ENCODE measurements at regions not wholly inside any gene's neighbourhood (a gene's known extent, or its start where the extent isn't known, plus 50 kb on each side); places are given as distances from the start of the nearest gene placed in this dataset.

- no peak for DNase-seq (ENCODE audit: low read depth, low spot score)
- TF ChIP-seq, protein P1, sequence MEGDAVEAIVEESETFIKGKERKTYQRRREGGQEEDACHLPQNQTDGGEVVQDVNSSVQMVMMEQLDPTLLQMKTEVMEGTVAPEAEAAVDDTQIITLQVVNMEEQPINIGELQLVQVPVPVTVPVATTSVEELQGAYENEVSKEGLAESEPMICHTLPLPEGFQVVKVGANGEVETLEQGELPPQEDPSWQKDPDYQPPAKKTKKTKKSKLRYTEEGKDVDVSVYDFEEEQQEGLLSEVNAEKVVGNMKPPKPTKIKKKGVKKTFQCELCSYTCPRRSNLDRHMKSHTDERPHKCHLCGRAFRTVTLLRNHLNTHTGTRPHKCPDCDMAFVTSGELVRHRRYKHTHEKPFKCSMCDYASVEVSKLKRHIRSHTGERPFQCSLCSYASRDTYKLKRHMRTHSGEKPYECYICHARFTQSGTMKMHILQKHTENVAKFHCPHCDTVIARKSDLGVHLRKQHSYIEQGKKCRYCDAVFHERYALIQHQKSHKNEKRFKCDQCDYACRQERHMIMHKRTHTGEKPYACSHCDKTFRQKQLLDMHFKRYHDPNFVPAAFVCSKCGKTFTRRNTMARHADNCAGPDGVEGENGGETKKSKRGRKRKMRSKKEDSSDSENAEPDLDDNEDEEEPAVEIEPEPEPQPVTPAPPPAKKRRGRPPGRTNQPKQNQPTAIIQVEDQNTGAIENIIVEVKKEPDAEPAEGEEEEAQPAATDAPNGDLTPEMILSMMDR (conservative IDR thresholded peaks at IDR 0.05) = no peak
- Mint-ChIP-seq H3K27me3 (ENCODE audit: low read depth) (no peaks in the 10 kb centered on the region), H3K27ac (ENCODE audit: unreplicated experiment) (no peak overlapping the region), H3K4me1 (no peaks in the 10 kb centered on the region), H3K4me3 (no peak overlapping the region), H3K36me3 (ENCODE audit: low read depth) (no peaks in the 10 kb centered on the region), H3K9me3 (no peaks in the 10 kb centered on the region)
Observed at GRCh38 chr6:115287467-115287866, 773.2 kb downstream of the FRK start.

DNA sequence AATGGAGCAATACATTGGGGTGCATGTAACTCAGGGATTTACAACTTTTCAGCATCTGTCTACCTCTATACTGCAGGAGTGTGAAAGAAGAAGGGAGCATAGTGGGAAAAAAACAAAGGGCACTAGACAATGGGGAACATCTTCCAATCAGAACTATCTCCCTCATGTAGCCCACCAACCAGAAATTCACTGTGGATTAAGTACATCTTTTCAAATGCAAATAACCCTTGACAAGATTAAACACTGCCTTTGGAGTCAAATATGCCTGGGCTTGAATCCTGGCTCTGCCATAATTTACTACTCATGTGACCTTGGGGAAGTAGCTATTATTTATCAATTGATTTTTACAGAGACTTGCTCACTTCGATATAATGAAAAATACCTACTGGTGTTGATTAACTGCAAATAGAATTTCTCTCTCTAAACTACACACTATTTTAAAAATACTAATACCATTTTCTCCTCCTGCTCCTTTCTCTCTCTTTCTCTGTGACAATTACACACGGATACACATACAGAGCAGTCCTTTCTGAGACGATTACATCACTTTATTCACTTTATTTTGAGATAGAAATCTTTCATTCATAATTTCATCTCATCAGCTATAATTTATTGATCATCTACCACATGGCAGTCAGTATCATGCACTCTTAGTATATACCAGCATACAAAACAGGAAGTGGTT is 783.7 kb downstream of the FRK start:
- DNase-seq (ENCODE audit: low read depth, low spot score) = no peak
- Mint-ChIP-seq H3K4me1 (no peaks in the 10 kb centered on the region), H3K9me3 (peaks cover 3% of the 10 kb centered on the region), H3K36me3 (ENCODE audit: low read depth) (no peaks in the 10 kb centered on the region), H3K27ac (ENCODE audit: unreplicated experiment) (no peak overlapping the region), H3K4me3 (no peak overlapping the region), H3K27me3 (ENCODE audit: low read depth) (no peaks in the 10 kb centered on the region)
- TF ChIP-seq, protein P1 (conservative IDR thresholded peaks at IDR 0.05) = no peak

GRCh38 chr6:115272311-115272710 is 788.4 kb downstream of the FRK start:
- H3K27me3 Mint-ChIP-seq (ENCODE audit: low read depth) = no peaks in the 10 kb centered on the region
- peaks cover 2% of the 10 kb centered on the region for H3K9me3 Mint-ChIP-seq
- DNase-seq (ENCODE audit: low read depth, low spot score) = no peak
- H3K27ac Mint-ChIP-seq (ENCODE audit: unreplicated experiment) = no peak overlapping the region
- no peaks in the 10 kb centered on the region for H3K36me3 Mint-ChIP-seq (ENCODE audit: low read depth)
- H3K4me3 Mint-ChIP-seq = no peak overlapping the region
- H3K4me1 Mint-ChIP-seq = no peaks in the 10 kb centered on the region
- TF ChIP-seq, protein P1 (conservative IDR thresholded peaks at IDR 0.05) = no peak

- Mint-ChIP-seq H3K4me1 (no peaks in the 10 kb centered on the region), H3K9me3 (peaks cover 2% of the 10 kb centered on the region), H3K27me3 (ENCODE audit: low read depth) (no peaks in the 10 kb centered on the region), H3K27ac (ENCODE audit: unreplicated experiment) (no peak overlapping the region), H3K36me3 (ENCODE audit: low read depth) (no peaks in the 10 kb centered on the region), H3K4me3 (no peak overlapping the region)
- TF ChIP-seq, protein P1 (conservative IDR thresholded peaks at IDR 0.05) = peak; percentile 28
- DNase-seq (ENCODE audit: low read depth, low spot score) = no peak
Observed at GRCh38 chr6:115271434-115271833, 789.3 kb downstream of the FRK start.

GRCh38 chr6:115270953-115271352 is 789.7 kb downstream of the FRK start:
- Mint-ChIP-seq H3K36me3 (ENCODE audit: low read depth) (no peaks in the 10 kb centered on the region), H3K27ac (ENCODE audit: unreplicated experiment) (no peak overlapping the region), H3K4me3 (no peak overlapping the region), H3K27me3 (ENCODE audit: low read depth) (no peaks in the 10 kb centered on the region), H3K9me3 (peaks cover 2% of the 10 kb centered on the region), H3K4me1 (no peaks in the 10 kb centered on the region)
- TF ChIP-seq, protein P1 (conservative IDR thresholded peaks at IDR 0.05) = no peak
- no peak for DNase-seq (ENCODE audit: low read depth, low spot score)

Data from neural crest cell (in vitro differentiated cells).